ENCODE measurements at regions not wholly inside any gene's neighbourhood (a gene's known extent, or its start where the extent isn't known, plus 50 kb on each side); places are given as distances from the start of the nearest gene placed in this dataset.

- no peak for DNase-seq (ENCODE audit: low read depth)
Measured at GRCh38 chr2:38509947-38510326, 92.8 kb downstream of the HNRNPLL start.

- no peak for DNase-seq (ENCODE audit: low read depth)
Measured at GRCh38 chr2:38509314-38509946, 93.3 kb downstream of the HNRNPLL start.

- peak; percentile 66 for DNase-seq (ENCODE audit: low read depth)
Measured at GRCh38 chr2:38508311-38509039, 94.3 kb downstream of the HNRNPLL start.

GRCh38 chr2:38507712-38508111, 95.0 kb downstream of the HNRNPLL start:
- DNase-seq (ENCODE audit: low read depth), result no peak

- no peak for DNase-seq (ENCODE audit: low read depth)
Measured at GRCh38 chr2:38505779-38506178, 96.9 kb downstream of the HNRNPLL start.

- no peak for DNase-seq (ENCODE audit: low read depth)
Measured at GRCh38 chr2:38504169-38504568, 98.6 kb downstream of the HNRNPLL start.

GRCh38 chr2:38502107-38502506, 100.6 kb downstream of the HNRNPLL start:
- DNase-seq (ENCODE audit: low read depth), result no peak

GRCh38 chr2:38500283-38500634, 102.5 kb downstream of the HNRNPLL start:
- no peak for DNase-seq (ENCODE audit: low read depth)

GRCh38 chr2:38499548-38500282, 103.0 kb downstream of the HNRNPLL start:
- no peak for DNase-seq (ENCODE audit: low read depth)

- no peak for DNase-seq (ENCODE audit: low read depth)
Measured at GRCh38 chr2:38498045-38498481, 104.7 kb downstream of the HNRNPLL start.

- no peak for DNase-seq (ENCODE audit: low read depth)
Measured at GRCh38 chr2:38497670-38498037, 105.1 kb downstream of the HNRNPLL start.

GRCh38 chr2:38496927-38497669, 105.6 kb downstream of the HNRNPLL start:
- no peak for DNase-seq (ENCODE audit: low read depth)

GRCh38 chr2:38495880-38496279, 106.8 kb downstream of the HNRNPLL start:
- no peak for DNase-seq (ENCODE audit: low read depth)

- no peak for DNase-seq (ENCODE audit: low read depth)
Measured at GRCh38 chr2:38494394-38494793, 108.3 kb downstream of the HNRNPLL start.

- DNase-seq (ENCODE audit: low read depth), result no peak
Measured at GRCh38 chr2:38492042-38492615, 110.6 kb downstream of the HNRNPLL start.

GRCh38 chr2:38491436-38491835, 111.3 kb downstream of the HNRNPLL start:
- no peak for DNase-seq (ENCODE audit: low read depth)

GRCh38 chr2:38489846-38490245, 112.8 kb upstream of the ATL2 start:
- DNase-seq (ENCODE audit: low read depth), result no peak

GRCh38 chr2:38487852-38488251, 110.8 kb upstream of the ATL2 start:
- no peak for DNase-seq (ENCODE audit: low read depth)

GRCh38 chr2:38486213-38487026, 109.3 kb upstream of the ATL2 start:
- DNase-seq (ENCODE audit: low read depth), result no peak

GRCh38 chr2:38485734-38486133, 108.7 kb upstream of the ATL2 start:
- DNase-seq (ENCODE audit: low read depth), result no peak

GRCh38 chr2:38484957-38485356, 107.9 kb upstream of the ATL2 start:
- DNase-seq (ENCODE audit: low read depth), result no peak

Data from stimulated activated CD4-positive, alpha-beta T cell treated with anti-CD3 and anti-CD28 coated beads, Interleukin-2, amount 100 ng/mL, for 4 hours (primary cell).